Brain pericyte (primary cell): ENCODE measurements at regions not wholly inside any gene's neighbourhood (a gene's known extent, or its start where the extent isn't known, plus 50 kb on each side); places are given as distances from the start of the nearest gene placed in this dataset.

ENCODE experiments used
- DNase-seq: peaks from one replicate; pipeline ENCODE4 v3.0.0-alpha.2; 2012; ENCODE audit warnings: low read depth, low spot score

- no peak for DNase-seq
Observed at GRCh38 chr2:193581807-193582206, 1387.1 kb upstream of the TMEFF2 start.

GRCh38 chr2:193580176-193580950 lies 1385.6 kb upstream of the TMEFF2 start:
- DNase-seq, result no peak

GRCh38 chr2:193566886-193567285 lies 1372.2 kb upstream of the TMEFF2 start:
- DNase-seq, result no peak

GRCh38 chr2:193566276-193566675 lies 1371.5 kb upstream of the TMEFF2 start:
- DNase-seq, result no peak

GRCh38 chr2:193562031-193562430 lies 1367.3 kb upstream of the TMEFF2 start:
- no peak for DNase-seq

- no peak for DNase-seq
Observed at GRCh38 chr2:193561054-193561453, 1366.3 kb upstream of the TMEFF2 start.

- DNase-seq, result no peak
Observed at GRCh38 chr2:193556766-193557470, 1362.2 kb upstream of the TMEFF2 start.

- no peak for DNase-seq
Observed at GRCh38 chr2:193549661-193550060, 1354.9 kb upstream of the TMEFF2 start.

GRCh38 chr2:193542762-193543161 lies 1348.0 kb upstream of the TMEFF2 start:
- no peak for DNase-seq

- no peak for DNase-seq
Observed at GRCh38 chr2:193539188-193539587, 1344.5 kb upstream of the TMEFF2 start.

- DNase-seq, result no peak
Observed at GRCh38 chr2:193538061-193538460, 1343.3 kb upstream of the TMEFF2 start.

- no peak for DNase-seq
Observed at GRCh38 chr2:193537531-193537930, 1342.8 kb upstream of the TMEFF2 start.

- DNase-seq, result no peak
Observed at GRCh38 chr2:193528458-193528857, 1333.7 kb upstream of the TMEFF2 start.

GRCh38 chr2:193527146-193527545 lies 1332.4 kb upstream of the TMEFF2 start:
- no peak for DNase-seq

GRCh38 chr2:193523662-193524061 lies 1328.9 kb upstream of the TMEFF2 start:
- DNase-seq, result no peak

- no peak for DNase-seq
Observed at GRCh38 chr2:193521523-193521922, 1326.8 kb upstream of the TMEFF2 start.

- DNase-seq, result no peak
Observed at GRCh38 chr2:193520709-193521458, 1326.2 kb upstream of the TMEFF2 start.

- DNase-seq, result no peak
Observed at GRCh38 chr2:193518041-193518817, 1323.5 kb upstream of the TMEFF2 start.

GRCh38 chr2:193517615-193518014 lies 1322.9 kb upstream of the TMEFF2 start:
- no peak for DNase-seq

GRCh38 chr2:193506035-193506434 lies 1311.3 kb upstream of the TMEFF2 start:
- no peak for DNase-seq

GRCh38 chr2:193505620-193506019 lies 1310.9 kb upstream of the TMEFF2 start:
- no peak for DNase-seq
